BE2C (cell line): ENCODE measurements at regions not wholly inside any gene's neighbourhood (a gene's known extent, or its start where the extent isn't known, plus 50 kb on each side); places are given as distances from the start of the nearest gene placed in this dataset.

ENCODE experiments used
- DNase-seq: peaks from one replicate; pipeline ENCODE4 v3.0.0-alpha.2; 2020
- H3K27me3 ChIP-seq: fragments of 250-450 bp; sonication (Bioruptor Pico); 2 replicates; pipeline ENCODE4 v1.5.1; 2020; ENCODE audit warnings: mild to moderate bottlenecking
- H3K36me3 ChIP-seq: fragments of 250-450 bp; sonication (Bioruptor Pico); 2 replicates; pipeline ENCODE4 v1.5.1; 2020; ENCODE audit warnings: mild to moderate bottlenecking
- H3K4me1 ChIP-seq: fragments of 250-450 bp; sonication (Bioruptor Pico); 2 replicates; pipeline ENCODE4 v1.5.1; 2020
- H3K4me3 ChIP-seq: 2 replicates; pipeline ENCODE4 v1.5.1; 2011; ENCODE audit warnings: low read depth, low read length
- H3K9me3 ChIP-seq: fragments of 250-450 bp; sonication (Bioruptor Pico); 2 replicates; pipeline ENCODE4 v1.5.1; 2020
- TF ChIP-seq, protein P1 (sequence below): IDR thresholded peaks from 2 replicates; pipeline ENCODE4 v1.5.1; 2012; ENCODE audit warnings: mild to moderate bottlenecking, low read depth, low read length

GRCh38 chr10:128612631-128613030, 486.4 kb upstream of the MKI67 start:
- Histone ChIP-seq H3K27me3 (no peaks in the 10 kb centered on the region), H3K4me1 (no peaks in the 10 kb centered on the region), H3K36me3 (no peaks in the 10 kb centered on the region), H3K9me3 (no peaks in the 10 kb centered on the region), H3K4me3 (no peak overlapping the region)
- DNase-seq = no peak
- TF ChIP-seq, protein P1, sequence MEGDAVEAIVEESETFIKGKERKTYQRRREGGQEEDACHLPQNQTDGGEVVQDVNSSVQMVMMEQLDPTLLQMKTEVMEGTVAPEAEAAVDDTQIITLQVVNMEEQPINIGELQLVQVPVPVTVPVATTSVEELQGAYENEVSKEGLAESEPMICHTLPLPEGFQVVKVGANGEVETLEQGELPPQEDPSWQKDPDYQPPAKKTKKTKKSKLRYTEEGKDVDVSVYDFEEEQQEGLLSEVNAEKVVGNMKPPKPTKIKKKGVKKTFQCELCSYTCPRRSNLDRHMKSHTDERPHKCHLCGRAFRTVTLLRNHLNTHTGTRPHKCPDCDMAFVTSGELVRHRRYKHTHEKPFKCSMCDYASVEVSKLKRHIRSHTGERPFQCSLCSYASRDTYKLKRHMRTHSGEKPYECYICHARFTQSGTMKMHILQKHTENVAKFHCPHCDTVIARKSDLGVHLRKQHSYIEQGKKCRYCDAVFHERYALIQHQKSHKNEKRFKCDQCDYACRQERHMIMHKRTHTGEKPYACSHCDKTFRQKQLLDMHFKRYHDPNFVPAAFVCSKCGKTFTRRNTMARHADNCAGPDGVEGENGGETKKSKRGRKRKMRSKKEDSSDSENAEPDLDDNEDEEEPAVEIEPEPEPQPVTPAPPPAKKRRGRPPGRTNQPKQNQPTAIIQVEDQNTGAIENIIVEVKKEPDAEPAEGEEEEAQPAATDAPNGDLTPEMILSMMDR = no peak

DNA sequence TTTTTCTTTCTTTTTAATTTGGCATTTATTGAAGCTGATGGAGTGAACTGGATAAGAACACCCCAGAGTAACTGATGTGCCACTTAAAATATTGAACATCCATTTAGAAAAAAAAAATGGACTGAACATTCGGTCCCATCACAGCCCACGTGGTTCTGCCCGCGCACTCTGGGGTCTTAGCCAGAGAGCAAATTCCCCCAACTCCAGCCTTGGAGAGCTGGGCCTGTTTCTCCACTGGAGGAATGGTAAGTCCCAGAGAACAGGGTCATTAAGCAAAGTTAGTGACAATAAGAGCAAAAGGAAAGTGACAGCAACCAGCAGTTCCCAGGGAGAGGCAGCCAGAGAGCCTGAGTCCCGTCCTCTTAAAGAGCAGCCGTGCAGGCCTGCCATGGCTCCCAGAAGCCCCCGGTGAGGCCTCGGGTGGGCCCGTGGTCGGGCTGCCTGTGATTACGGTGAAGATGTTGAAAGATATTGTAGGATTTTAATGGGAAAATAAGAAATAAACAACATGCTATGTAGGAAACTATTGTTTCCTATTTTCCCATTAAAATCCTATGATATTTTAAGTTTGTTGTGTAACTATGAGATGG, 487.9 kb upstream of the MKI67 start:
- TF ChIP-seq, protein P1 = no peak
- Histone ChIP-seq H3K9me3 (no peaks in the 10 kb centered on the region), H3K27me3 (no peaks in the 10 kb centered on the region), H3K36me3 (no peaks in the 10 kb centered on the region), H3K4me3 (no peak overlapping the region), H3K4me1 (no peaks in the 10 kb centered on the region)
- DNase-seq = no peak

GRCh38 chr10:128614802-128615553, 488.8 kb upstream of the MKI67 start:
- TF ChIP-seq, protein P1 = no peak
- H3K9me3 ChIP-seq = no peaks in the 10 kb centered on the region
- no peaks in the 10 kb centered on the region for H3K36me3 ChIP-seq
- no peak for DNase-seq
- H3K4me1 ChIP-seq = no peaks in the 10 kb centered on the region
- no peaks in the 10 kb centered on the region for H3K27me3 ChIP-seq
- H3K4me3 ChIP-seq = no peak overlapping the region

- TF ChIP-seq, protein P1 = no peak
- Histone ChIP-seq H3K27me3 (no peaks in the 10 kb centered on the region), H3K4me1 (no peaks in the 10 kb centered on the region), H3K4me3 (no peak overlapping the region), H3K9me3 (no peaks in the 10 kb centered on the region), H3K36me3 (no peaks in the 10 kb centered on the region)
- DNase-seq = no peak
Measured at GRCh38 chr10:128617532-128617931, 491.3 kb upstream of the MKI67 start.

GRCh38 chr10:128622706-128623105, 496.5 kb upstream of the MKI67 start:
- TF ChIP-seq, protein P1 = no peak
- Histone ChIP-seq H3K9me3 (no peaks in the 10 kb centered on the region), H3K4me3 (no peak overlapping the region), H3K27me3 (no peaks in the 10 kb centered on the region), H3K36me3 (no peaks in the 10 kb centered on the region), H3K4me1 (no peaks in the 10 kb centered on the region)
- no peak for DNase-seq

GRCh38 chr10:128623776-128624175, 497.6 kb upstream of the MKI67 start:
- DNase-seq = no peak
- Histone ChIP-seq H3K4me3 (no peak overlapping the region), H3K36me3 (no peaks in the 10 kb centered on the region), H3K4me1 (no peaks in the 10 kb centered on the region), H3K27me3 (no peaks in the 10 kb centered on the region), H3K9me3 (no peaks in the 10 kb centered on the region)
- TF ChIP-seq, protein P1 = no peak
